OCI-LY3 (cell line): ENCODE measurements at regions not wholly inside any gene's neighbourhood (a gene's known extent, or its start where the extent isn't known, plus 50 kb on each side); places are given as distances from the start of the nearest gene placed in this dataset.

Source experiments
- H2AFZ ChIP-seq: fragments of 200-600, 300-600 bp; shearing (Covaris generic); 2 replicates; pipeline ENCODE4 v1.6.0; 2014; ENCODE audit warnings: antibody characterized with exemption, low read depth, low read length
- H3K27ac ChIP-seq: fragments of 200-600, 300-600 bp; sonication (generic); 2 replicates; pipeline ENCODE4 v1.5.1; 2014; ENCODE audit warnings: mild to moderate bottlenecking, low read length, moderate library complexity, mixed read lengths
- H3K27me3 ChIP-seq: fragments of 200-600, 300-600 bp; sonication (generic); 2 replicates; pipeline ENCODE4 v1.6.1; 2014; ENCODE audit warnings: low read depth, low read length, mixed read lengths
- H3K36me3 ChIP-seq: fragments of 200-600, 300-600 bp; sonication (generic); replicated peaks from 2 replicates; pipeline ENCODE3; 2014; ENCODE audit warnings: low read depth, low read length, mixed read lengths
- H3K4me1 ChIP-seq: fragments of 300-600, 200-600 bp; sonication (generic); 2 replicates; pipeline ENCODE4 v1.6.1; 2014; ENCODE audit warnings: low read length, mixed read lengths
- H3K4me2 ChIP-seq: fragments of 200-600, 300-600 bp; sonication (generic); 2 replicates; pipeline ENCODE4 v1.6.1; 2014; ENCODE audit warnings: low read length, mixed read lengths
- H3K4me3 ChIP-seq: fragments of 300-600, 200-600 bp; sonication (generic); 2 replicates; pipeline ENCODE4 v1.5.1; 2014; ENCODE audit warnings: antibody characterized with exemption, mild to moderate bottlenecking, low read length, moderate library complexity
- H3K79me2 ChIP-seq: fragments of 300-600, 200-600 bp; shearing (Covaris generic); 2 replicates; pipeline ENCODE4 v1.6.1; 2014; ENCODE audit warnings: mild to moderate bottlenecking, low read length, mixed read lengths
- H3K9ac ChIP-seq: fragments of 300-600, 200-600 bp; shearing (Covaris generic); 2 replicates; pipeline ENCODE4 v1.6.0; 2014; ENCODE audit warnings: mild to moderate bottlenecking, low read length, moderate library complexity
- H3K9me3 ChIP-seq: fragments of 200-600, 300-600 bp; shearing (Covaris generic); 2 replicates; pipeline ENCODE4 v1.6.1; 2014; ENCODE audit warnings: low read length, mixed read lengths; ENCODE audit not compliant: insufficient read depth
- H4K20me1 ChIP-seq: fragments of 200-600, 300-600 bp; sonication (generic); 2 replicates; pipeline ENCODE4 v1.6.1; 2016; ENCODE audit warnings: low read length, mixed read lengths; ENCODE audit not compliant: insufficient read depth
- EZH2phosphoT487 ChIP-seq: fragments of 200-600 bp; shearing (Covaris generic); IDR thresholded peaks from 2 replicates; pipeline ENCODE4 v1.6.1; 2018; ENCODE audit warnings: antibody characterized with exemption, mixed run types, low read depth
- TF ChIP-seq, protein P1 (sequence below): fragments of 200-600, 300-600 bp; sonication (generic); IDR thresholded peaks from 2 replicates; pipeline ENCODE4 v1.5.1; 2014; ENCODE audit warnings: antibody characterized with exemption, low read length, low read depth

- H3K4me1 ChIP-seq: peaks cover 14% of the 10 kb centered on the region
- no peak for TF ChIP-seq EZH2phosphoT487
- TF ChIP-seq, protein P1, sequence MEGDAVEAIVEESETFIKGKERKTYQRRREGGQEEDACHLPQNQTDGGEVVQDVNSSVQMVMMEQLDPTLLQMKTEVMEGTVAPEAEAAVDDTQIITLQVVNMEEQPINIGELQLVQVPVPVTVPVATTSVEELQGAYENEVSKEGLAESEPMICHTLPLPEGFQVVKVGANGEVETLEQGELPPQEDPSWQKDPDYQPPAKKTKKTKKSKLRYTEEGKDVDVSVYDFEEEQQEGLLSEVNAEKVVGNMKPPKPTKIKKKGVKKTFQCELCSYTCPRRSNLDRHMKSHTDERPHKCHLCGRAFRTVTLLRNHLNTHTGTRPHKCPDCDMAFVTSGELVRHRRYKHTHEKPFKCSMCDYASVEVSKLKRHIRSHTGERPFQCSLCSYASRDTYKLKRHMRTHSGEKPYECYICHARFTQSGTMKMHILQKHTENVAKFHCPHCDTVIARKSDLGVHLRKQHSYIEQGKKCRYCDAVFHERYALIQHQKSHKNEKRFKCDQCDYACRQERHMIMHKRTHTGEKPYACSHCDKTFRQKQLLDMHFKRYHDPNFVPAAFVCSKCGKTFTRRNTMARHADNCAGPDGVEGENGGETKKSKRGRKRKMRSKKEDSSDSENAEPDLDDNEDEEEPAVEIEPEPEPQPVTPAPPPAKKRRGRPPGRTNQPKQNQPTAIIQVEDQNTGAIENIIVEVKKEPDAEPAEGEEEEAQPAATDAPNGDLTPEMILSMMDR: no peak
- H3K36me3 ChIP-seq: no peaks in the 10 kb centered on the region
- no peaks in the 10 kb centered on the region for H4K20me1 ChIP-seq
- H3K9ac ChIP-seq: no peak overlapping the region
- H3K27ac ChIP-seq: no peak overlapping the region
- H3K4me3 ChIP-seq: no peak overlapping the region
- H3K4me2 ChIP-seq: no peak overlapping the region
- H3K79me2 ChIP-seq: no peaks in the 10 kb centered on the region
- no peak overlapping the region for H2AFZ ChIP-seq
- H3K9me3 ChIP-seq: no peaks in the 10 kb centered on the region
- no peaks in the 10 kb centered on the region for H3K27me3 ChIP-seq
Measured at GRCh38 chr9:84592918-84593317, 76.6 kb upstream of the NTRK2 start.

- Histone ChIP-seq H3K36me3 (no peaks in the 10 kb centered on the region), H3K27me3 (no peaks in the 10 kb centered on the region), H4K20me1 (no peaks in the 10 kb centered on the region), H3K4me3 (no peak overlapping the region), H2AFZ (no peak overlapping the region), H3K4me2 (no peak overlapping the region), H3K27ac (no peak overlapping the region), H3K9me3 (no peaks in the 10 kb centered on the region), H3K9ac (no peak overlapping the region), H3K79me2 (no peaks in the 10 kb centered on the region), H3K4me1 (peaks cover 14% of the 10 kb centered on the region)
- TF ChIP-seq EZH2phosphoT487: no peak
- TF ChIP-seq, protein P1: no peak
Measured at GRCh38 chr9:84593352-84593751, 76.2 kb upstream of the NTRK2 start.

DNA sequence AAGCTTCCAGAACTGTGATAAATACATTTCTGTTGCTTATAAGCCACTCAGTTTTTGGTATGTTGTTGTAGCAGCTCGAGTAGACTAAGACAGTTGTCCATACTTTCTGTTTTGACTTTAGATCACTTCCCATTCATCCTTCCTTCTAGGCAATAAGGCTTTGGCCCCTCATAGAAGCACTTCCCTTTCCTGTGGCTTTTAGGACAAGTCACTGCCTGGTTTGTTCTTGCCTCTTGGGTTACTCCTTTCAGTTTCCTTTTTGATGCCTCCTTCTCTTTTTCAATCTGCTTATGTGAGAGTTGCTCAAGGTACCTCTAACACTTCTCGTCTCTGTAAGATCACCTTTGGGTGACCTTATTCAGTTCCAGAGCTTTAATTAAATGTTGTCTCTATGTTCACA is 72.4 kb upstream of the NTRK2 start:
- peaks cover 13% of the 10 kb centered on the region; the same call in 1 of the 2 replicates for H3K27me3 ChIP-seq
- H3K9me3 ChIP-seq: no peaks in the 10 kb centered on the region
- H3K79me2 ChIP-seq: no peaks in the 10 kb centered on the region
- H4K20me1 ChIP-seq: no peaks in the 10 kb centered on the region
- TF ChIP-seq, protein P1: no peak
- TF ChIP-seq EZH2phosphoT487: no peak
- peak overlapping the region; percentile 14; the same call in 1 of the 2 replicates for H3K9ac ChIP-seq
- no peaks in the 10 kb centered on the region for H3K36me3 ChIP-seq
- peak overlapping the region; percentile 66 for H3K4me3 ChIP-seq
- peak overlapping the region; percentile 67 for H3K27ac ChIP-seq
- H3K4me1 ChIP-seq: peaks cover 14% of the 10 kb centered on the region
- H2AFZ ChIP-seq: no peak overlapping the region; the same call in 1 of the 2 replicates
- peak overlapping the region; percentile 82 for H3K4me2 ChIP-seq

GRCh38 chr9:84598921-84599636 is 70.5 kb upstream of the NTRK2 start:
- no peak overlapping the region for H3K9ac ChIP-seq
- no peaks in the 10 kb centered on the region for H3K79me2 ChIP-seq
- no peaks in the 10 kb centered on the region for H4K20me1 ChIP-seq
- H3K27ac ChIP-seq: no peak overlapping the region
- no peak overlapping the region for H2AFZ ChIP-seq
- no peaks in the 10 kb centered on the region for H3K36me3 ChIP-seq
- TF ChIP-seq, protein P1: no peak
- TF ChIP-seq EZH2phosphoT487: no peak
- H3K4me1 ChIP-seq: peaks cover 14% of the 10 kb centered on the region
- H3K4me2 ChIP-seq: no peak overlapping the region
- peaks cover 21% of the 10 kb centered on the region; the same call in 1 of the 2 replicates for H3K27me3 ChIP-seq
- H3K4me3 ChIP-seq: no peak overlapping the region
- H3K9me3 ChIP-seq: no peaks in the 10 kb centered on the region
